H1 (cell line): ENCODE measurements at regions not wholly inside any gene's neighbourhood (a gene's known extent, or its start where the extent isn't known, plus 50 kb on each side); places are given as distances from the start of the nearest gene placed in this dataset.

Experiments used
- CTCF ChIA-PET: fragments of 300-600 bp; sonication (Branson Sonifier 250); formaldehyde crosslinking; loops from one replicate; lab custom pipeline; 2021; ENCODE audit not compliant: partially characterized antibody; lab: Charles Lee
- POLR2A ChIA-PET: fragments of 300-600 bp; sonication (Branson Sonifier 250); formaldehyde crosslinking; loops from one replicate; lab custom pipeline; 2021; ENCODE audit warnings: inconsistent platforms; ENCODE audit not compliant: partially characterized antibody; lab: Charles Lee
- DNase-seq, 2 experiments: peaks; one replicate each; pipeline versions ENCODE4 v3.0.0 to v3.0.0-alpha.2; 2010 to 2022; ENCODE audit warnings: low spot score in 2 of 2, low read depth in 1 of 2, mixed read lengths in 1 of 2
- FAIRE-seq: peaks from 2 replicates; lab custom pipeline; 2011; peaks lifted over from hg19 to GRCh38; lab: Jason Lieb, UNC
- H2AFZ ChIP-seq: 2 replicates; pipeline ENCODE4 v1.8.1; 2012; ENCODE audit warnings: low read length, inconsistent platforms
- H2AK5ac ChIP-seq: 2 replicates; pipeline ENCODE4 v1.6.1; 2013; ENCODE audit warnings: low read depth, low read length
- H2BK120ac ChIP-seq: replicated peaks from 2 replicates; pipeline ENCODE3; 2013; ENCODE audit warnings: low read depth, low read length, inconsistent platforms
- H2BK12ac ChIP-seq: 2 replicates; pipeline ENCODE4 v1.6.1; 2013; ENCODE audit warnings: low read depth, low read length
- H2BK15ac ChIP-seq: 2 replicates; pipeline ENCODE4 v1.6.1; 2013; ENCODE audit warnings: low read length
- H2BK20ac ChIP-seq: 2 replicates; pipeline ENCODE4 v1.6.1; 2013; ENCODE audit warnings: low read length
- H2BK5ac ChIP-seq: 2 replicates; pipeline ENCODE4 v1.6.1; 2013; ENCODE audit warnings: low read depth, low read length
- H3K14ac ChIP-seq: 2 replicates; pipeline ENCODE4 v1.6.1; 2013; ENCODE audit warnings: inconsistent platforms; ENCODE audit not compliant: insufficient read length
- H3K18ac ChIP-seq: 2 replicates; pipeline ENCODE4 v1.6.1; 2013; ENCODE audit warnings: low read length; ENCODE audit errors: extremely low read depth
- H3K23ac ChIP-seq: 2 replicates; pipeline ENCODE4 v1.6.1; 2013; ENCODE audit warnings: inconsistent platforms; ENCODE audit not compliant: insufficient read length
- H3K23me2 ChIP-seq: 2 replicates; pipeline ENCODE4 v1.6.1; 2013; ENCODE audit warnings: low read depth, low read length
- H3K27ac ChIP-seq: 2 replicates; pipeline ENCODE4 v1.6.1; 2011; ENCODE audit warnings: low read depth, low read length, inconsistent platforms
- H3K27me3 ChIP-seq, 4 experiments: replicated peaks in 1 of 4; 1 replicate in 1 of 4; 2 replicates in 3 of 4; pipeline versions ENCODE4 v1.6.1 to v1.8.1; 2011 to 2013; ENCODE audit warnings: low read length in 3 of 4, mild to moderate bottlenecking in 3 of 4, inconsistent platforms in 2 of 4, mixed read lengths in 2 of 4, moderate library complexity in 1 of 4; ENCODE audit not compliant: control insufficient read depth in 3 of 4, insufficient read depth in 3 of 4; ENCODE audit errors: extremely low read depth in 1 of 4
- H3K36me3 ChIP-seq, 4 experiments: 2 replicates each; pipeline versions ENCODE4 v1.6.1 to v1.8.1; 2011 to 2013; ENCODE audit warnings: mild to moderate bottlenecking in 4 of 4, low read length in 3 of 4, moderate library complexity in 2 of 4, control low read depth in 1 of 4, inconsistent platforms in 1 of 4; ENCODE audit not compliant: insufficient read depth in 4 of 4, control insufficient read depth in 2 of 4
- H3K4ac ChIP-seq: replicated peaks from 2 replicates; pipeline ENCODE3; 2013; ENCODE audit warnings: low read length, low read depth, mixed read lengths, inconsistent platforms; ENCODE audit not compliant: insufficient read length
- H3K4me1 ChIP-seq, 4 experiments: replicated peaks in 1 of 4; 1 replicate in 1 of 4; 2 replicates in 3 of 4; pipeline versions ENCODE4 v1.6.1 to v1.8.1; 2011 to 2013; ENCODE audit warnings: low read length in 3 of 4, inconsistent platforms in 2 of 4, mixed read lengths in 1 of 4; ENCODE audit not compliant: insufficient read depth in 4 of 4, control insufficient read depth in 3 of 4
- H3K4me2 ChIP-seq, 2 experiments: 2 replicates each; pipeline versions ENCODE4 v1.6.1 to v1.8.1; 2011 to 2013; ENCODE audit warnings: low read depth in 2 of 2, low read length in 2 of 2, control low read depth in 1 of 2, inconsistent platforms in 1 of 2, mild to moderate bottlenecking in 1 of 2; ENCODE audit not compliant: insufficient read depth in 1 of 2
- H3K4me3 ChIP-seq, 4 experiments: fragments of 200-600, 300-600 bp in 1 of 4; sonication (generic), shearing (Covaris generic), sonication (Bioruptor Twin) in 1 of 4; 2 replicates each; pipeline versions ENCODE4 v1.5.1 to v1.8.1; 2011 to 2016; ENCODE audit warnings: low read length in 4 of 4, low read depth in 3 of 4, control low read depth in 2 of 4, inconsistent platforms in 2 of 4, mild to moderate bottlenecking in 2 of 4, mixed read lengths in 1 of 4, moderate library complexity in 1 of 4; ENCODE audit not compliant: insufficient read depth in 2 of 4; ENCODE audit errors: extremely low read depth in 1 of 4
- H3K56ac ChIP-seq: replicated peaks from 2 replicates; pipeline ENCODE3; 2013; ENCODE audit warnings: low read depth, mild to moderate bottlenecking, mixed read lengths, low read length, inconsistent platforms; ENCODE audit not compliant: insufficient read length
- H3K79me1 ChIP-seq: 2 replicates; pipeline ENCODE4 v1.6.1; 2013; ENCODE audit warnings: low read depth, low read length, control low read depth
- H3K79me2 ChIP-seq, 2 experiments: 2 replicates each; pipeline versions ENCODE4 v1.6.1 to v1.8.1; 2012 to 2013; ENCODE audit warnings: low read length in 2 of 2, mild to moderate bottlenecking in 2 of 2, inconsistent platforms in 1 of 2; ENCODE audit not compliant: insufficient read depth in 2 of 2, control insufficient read depth in 1 of 2
- H3K9ac ChIP-seq, 4 experiments: replicated peaks in 1 of 4; 1 replicate in 1 of 4; 2 replicates in 3 of 4; pipeline versions ENCODE4 v1.6.1 to v1.8.1; 2011 to 2013; ENCODE audit warnings: low read depth in 3 of 4, low read length in 3 of 4, control low read depth in 2 of 4, mild to moderate bottlenecking in 2 of 4, moderate library complexity in 2 of 4, inconsistent platforms in 1 of 4; ENCODE audit errors: extremely low read depth in 1 of 4
- H3K9me3 ChIP-seq, 2 experiments: 2 replicates each; pipeline versions ENCODE4 v1.6.1 to v1.8.1; 2012 to 2013; ENCODE audit warnings: mild to moderate bottlenecking in 2 of 2, moderate library complexity in 2 of 2, control low read depth in 1 of 2, inconsistent platforms in 1 of 2, low read depth in 1 of 2, low read length in 1 of 2, mixed read lengths in 1 of 2; ENCODE audit not compliant: insufficient read depth in 2 of 2
- H4K20me1 ChIP-seq, 2 experiments: replicated peaks in 1 of 2; 2 replicates each; pipeline versions ENCODE3 to v1.8.1; 2011 to 2013; ENCODE audit warnings: inconsistent platforms in 2 of 2, low read length in 2 of 2, mild to moderate bottlenecking in 1 of 2; ENCODE audit not compliant: insufficient read depth in 2 of 2, control insufficient read depth in 1 of 2
- H4K5ac ChIP-seq: 2 replicates; pipeline ENCODE4 v1.6.1; 2013; ENCODE audit warnings: low read length, low read depth, mixed read lengths, inconsistent platforms; ENCODE audit not compliant: insufficient read length
- H4K8ac ChIP-seq: 2 replicates; pipeline ENCODE4 v1.8.0; 2013; ENCODE audit warnings: mild to moderate bottlenecking, moderate library complexity, low read length, inconsistent platforms; ENCODE audit not compliant: insufficient read depth; ENCODE audit errors: extremely low read depth
- H4K91ac ChIP-seq: replicated peaks from 2 replicates; pipeline ENCODE3; 2013; ENCODE audit warnings: low read length, mixed read lengths, inconsistent platforms; ENCODE audit not compliant: insufficient read length
- CHD2 ChIP-seq: IDR thresholded peaks from 2 replicates; pipeline ENCODE4 v1.6.1; 2012; ENCODE audit warnings: low read length, improper control_type of control experiment
- FOSL1 ChIP-seq: IDR thresholded peaks from 2 replicates; pipeline ENCODE4 v1.6.1; 2011; ENCODE audit warnings: mild to moderate bottlenecking, low read depth, low read length, moderate library complexity; ENCODE audit not compliant: insufficient read depth
- POLR2A ChIP-seq, 2 experiments: IDR thresholded peaks; 1 replicate in 1 of 2; 2 replicates in 1 of 2; pipeline ENCODE4 v1.6.1; 2011; ENCODE audit warnings: low read depth in 2 of 2, low read length in 2 of 2, mild to moderate bottlenecking in 2 of 2; ENCODE audit errors: control extremely low read depth in 1 of 2
- POU5F1 ChIP-seq: IDR thresholded peaks from 2 replicates; pipeline ENCODE4 v1.6.1; 2011; ENCODE audit warnings: low read depth, mild to moderate bottlenecking, low read length, moderate library complexity
- WGBS, 2 experiments: shearing (Covaris generic) in 1 of 2; methylation state at CpG; one replicate each; pipeline versions ENCODE4 v1.1.6 to v1.1.7; 2013 to 2015; ENCODE audit warnings: low lambda C conversion rate in 2 of 2, mixed read lengths in 2 of 2, inconsistent platforms in 1 of 2, low coverage in 1 of 2, missing lambda C conversion rate in 1 of 2; ENCODE audit not compliant: insufficient replicate concordance in 2 of 2, insufficient coverage in 1 of 2, insufficient read length in 1 of 2; ENCODE audit errors: extremely low coverage in 1 of 2, missing lambda C conversion rate in 1 of 2; 5-methylcytosine and 5-hydroxymethylcytosine counted together

DNA sequence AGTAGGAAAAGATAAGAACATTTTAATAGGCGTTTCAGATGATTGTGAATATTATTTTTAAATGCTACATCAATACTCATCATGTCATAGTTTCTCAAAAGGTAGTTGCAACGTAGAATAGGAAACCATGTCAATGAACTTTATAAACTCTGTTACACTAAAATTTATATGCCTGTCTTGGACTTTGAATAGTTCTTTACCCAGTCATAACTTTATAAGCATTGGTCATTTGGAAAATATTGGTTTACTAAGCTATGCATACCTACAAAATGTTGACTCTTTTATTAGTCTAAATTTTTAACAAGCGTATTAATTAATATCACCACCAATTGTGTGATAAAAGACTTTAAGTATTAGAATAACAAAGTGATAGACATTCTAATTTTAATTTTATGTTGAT, 293.5 kb downstream of the CGGBP1 start:
- 91% methylated on average over 3 of the region's 3 CpGs; no CpG with 5 or more reads in 1 of the 2 experiments for WGBS, 2 experiments
- no peaks in the 10 kb centered on the region for H3K79me1 ChIP-seq
- no peak overlapping the region for H3K56ac ChIP-seq
- no peak overlapping the region for H3K4me3 ChIP-seq
- no peak overlapping the region for H4K5ac ChIP-seq
- no peak overlapping the region for H2BK12ac ChIP-seq
- no peak overlapping the region for H2BK5ac ChIP-seq
- H2AK5ac ChIP-seq: no peak overlapping the region
- ChIA-PET POLR2A (no interaction called here), CTCF (no interaction called here)
- H3K23ac ChIP-seq: no peak overlapping the region
- no peaks in the 10 kb centered on the region for H3K27me3 ChIP-seq
- no peaks in the 10 kb centered on the region for H3K79me2 ChIP-seq
- H3K27ac ChIP-seq: no peak overlapping the region
- H2BK120ac ChIP-seq: no peak overlapping the region
- H3K9me3 ChIP-seq: no peaks in the 10 kb centered on the region
- H4K20me1 ChIP-seq: no peaks in the 10 kb centered on the region
- H3K4me1 ChIP-seq: peaks cover 0 to 3% (median 0%) of the 10 kb centered on the region in 4 experiments; a peak in 1 of 7 replicates
- no peaks in the 10 kb centered on the region for H3K36me3 ChIP-seq
- no peak overlapping the region for H3K18ac ChIP-seq
- H2AFZ ChIP-seq: no peak overlapping the region
- H3K9ac ChIP-seq: no peak overlapping the region
- H3K23me2 ChIP-seq: no peaks in the 10 kb centered on the region
- FAIRE-seq (no peak), DNase-seq (no peak)
- TF ChIP-seq CHD2 (no peak), POU5F1 (no peak), POLR2A (IDR thresholded peaks at IDR 0.05; ENCODE audit: control extremely low read depth in 1 of 2, low read depth in 2 of 2, low read length in 2 of 2) (no peak), FOSL1 (no peak)
- TF ChIP-seq, all 59 proteins: peak for 0
- no peak overlapping the region for H3K4ac ChIP-seq
- no peak overlapping the region for H3K14ac ChIP-seq
- no peak overlapping the region for H4K8ac ChIP-seq
- H2BK20ac ChIP-seq: no peak overlapping the region
- no peak overlapping the region for H3K4me2 ChIP-seq
- no peak overlapping the region for H2BK15ac ChIP-seq
- no peak overlapping the region for H4K91ac ChIP-seq
